Trophoblast cell (in vitro differentiated cells and primary cell): ENCODE measurements at regions not wholly inside any gene's neighbourhood (a gene's known extent, or its start where the extent isn't known, plus 50 kb on each side); places are given as distances from the start of the nearest gene placed in this dataset.

ENCODE experiments used
- DNase-seq, 2 donors: peaks; one replicate each; pipeline ENCODE4 v3.0.0-alpha.2; 2016
- H2AFZ ChIP-seq: 2 replicates; pipeline ENCODE4 v1.6.1; 2013; ENCODE audit warnings: low read length, moderate library complexity, mild to moderate bottlenecking; ENCODE audit not compliant: insufficient read depth, poor library complexity
- H2AK5ac ChIP-seq: 2 replicates; pipeline ENCODE4 v1.6.1; 2013; ENCODE audit warnings: mild to moderate bottlenecking, low read length
- H2BK120ac ChIP-seq: 2 replicates; pipeline ENCODE4 v1.6.1; 2013; ENCODE audit warnings: low read length, mild to moderate bottlenecking, moderate library complexity; ENCODE audit not compliant: insufficient read depth, poor library complexity
- H2BK12ac ChIP-seq: 2 replicates; pipeline ENCODE4 v1.6.1; 2013; ENCODE audit warnings: mild to moderate bottlenecking, low read length, moderate library complexity
- H2BK5ac ChIP-seq: 2 replicates; pipeline ENCODE4 v1.6.1; 2013; ENCODE audit warnings: low read length, low read depth, moderate library complexity, mild to moderate bottlenecking; ENCODE audit not compliant: poor library complexity
- H3K14ac ChIP-seq: 2 replicates; pipeline ENCODE4 v1.6.1; 2013; ENCODE audit warnings: mild to moderate bottlenecking, low read length
- H3K18ac ChIP-seq: 2 replicates; pipeline ENCODE4 v1.6.1; 2013; ENCODE audit warnings: mild to moderate bottlenecking, low read length
- H3K23ac ChIP-seq: 2 replicates; pipeline ENCODE4 v1.6.1; 2013; ENCODE audit warnings: low read length
- H3K27ac ChIP-seq: 2 replicates; pipeline ENCODE4 v1.5.1; 2013; ENCODE audit warnings: low read depth, mild to moderate bottlenecking, inconsistent platforms, low read length, moderate library complexity
- H3K27me3 ChIP-seq: 2 replicates; pipeline ENCODE4 v1.6.1; 2013; ENCODE audit warnings: inconsistent platforms, mild to moderate bottlenecking, low read length, moderate library complexity; ENCODE audit not compliant: insufficient read depth
- H3K36me3 ChIP-seq, 2 experiments: 1 replicate in 1 of 2; 2 replicates in 1 of 2; pipeline ENCODE4 v1.6.1; 2013; ENCODE audit warnings: low read length in 2 of 2, mild to moderate bottlenecking in 2 of 2, moderate library complexity in 1 of 2; ENCODE audit not compliant: insufficient read depth in 2 of 2, control insufficient read depth in 1 of 2
- H3K4ac ChIP-seq: 2 replicates; pipeline ENCODE4 v1.6.1; 2013; ENCODE audit warnings: low read depth, mild to moderate bottlenecking, low read length, moderate library complexity
- H3K4me1 ChIP-seq, 2 experiments: 1 replicate in 1 of 2; 2 replicates in 1 of 2; pipeline ENCODE4 v1.6.1; 2013; ENCODE audit warnings: low read length in 2 of 2, mild to moderate bottlenecking in 2 of 2, moderate library complexity in 1 of 2; ENCODE audit not compliant: insufficient read depth in 2 of 2, control insufficient read depth in 1 of 2
- H3K4me2 ChIP-seq: 2 replicates; pipeline ENCODE4 v1.6.1; 2013; ENCODE audit warnings: inconsistent platforms, mild to moderate bottlenecking, low read length, moderate library complexity
- H3K4me3 ChIP-seq: 2 replicates; pipeline ENCODE4 v1.5.1; 2013; ENCODE audit warnings: mild to moderate bottlenecking, low read depth, low read length, inconsistent platforms
- H3K79me1 ChIP-seq: one replicate; pipeline ENCODE4 v1.6.1; 2013; ENCODE audit warnings: low read length
- H3K79me2 ChIP-seq: 2 replicates; pipeline ENCODE4 v1.6.1; 2013; ENCODE audit warnings: low read length, mild to moderate bottlenecking; ENCODE audit not compliant: control insufficient read depth, insufficient read depth, poor library complexity
- H3K9ac ChIP-seq: 2 replicates; pipeline ENCODE4 v1.6.1; 2013; ENCODE audit warnings: mild to moderate bottlenecking, low read length
- H3K9me3 ChIP-seq: 2 replicates; pipeline ENCODE4 v1.6.1; 2013; ENCODE audit warnings: low read depth, mild to moderate bottlenecking, control low read depth, inconsistent platforms, low read length; ENCODE audit not compliant: insufficient read depth
- H4K12ac ChIP-seq: 2 replicates; pipeline ENCODE4 v1.6.1; 2013; ENCODE audit warnings: low read depth, mild to moderate bottlenecking, low read length, moderate library complexity
- H4K8ac ChIP-seq: 2 replicates; pipeline ENCODE4 v1.6.1; 2013; ENCODE audit warnings: low read depth, mild to moderate bottlenecking, low read length, moderate library complexity
- H4K91ac ChIP-seq: one replicate; pipeline ENCODE4 v1.6.1; 2013; ENCODE audit warnings: low read depth, mild to moderate bottlenecking, low read length, moderate library complexity
- WGBS: extraction: QIAGEN DNeasy Blood & Tissue Kit; methylation state at CpG from one replicate; pipeline ENCODE4 v1.1.7; 2013; ENCODE audit warnings: missing lambda C conversion rate; ENCODE audit not compliant: insufficient read length, insufficient coverage; ENCODE audit errors: extremely low coverage; 5-methylcytosine and 5-hydroxymethylcytosine counted together

DNA sequence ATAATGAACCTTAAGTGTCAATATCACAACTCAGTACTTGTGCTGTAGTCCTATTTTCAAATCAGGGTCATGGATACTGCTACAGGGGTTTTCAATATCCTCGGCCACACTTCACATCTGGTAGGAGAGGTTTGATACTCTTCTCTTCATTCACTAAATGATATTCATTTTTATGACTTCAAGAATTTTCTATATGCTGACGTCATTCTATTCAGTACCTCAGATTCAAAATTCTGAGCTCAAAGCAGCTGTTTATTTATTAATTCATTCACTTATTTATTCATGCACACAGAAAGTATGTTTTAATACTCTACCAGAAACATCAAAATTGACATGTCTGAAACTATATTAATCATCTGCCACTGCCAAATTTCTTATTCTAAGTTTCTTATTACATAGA, 866.9 kb upstream of the LRRTM1 start:
- no peak overlapping the region for H2BK12ac ChIP-seq

DNA sequence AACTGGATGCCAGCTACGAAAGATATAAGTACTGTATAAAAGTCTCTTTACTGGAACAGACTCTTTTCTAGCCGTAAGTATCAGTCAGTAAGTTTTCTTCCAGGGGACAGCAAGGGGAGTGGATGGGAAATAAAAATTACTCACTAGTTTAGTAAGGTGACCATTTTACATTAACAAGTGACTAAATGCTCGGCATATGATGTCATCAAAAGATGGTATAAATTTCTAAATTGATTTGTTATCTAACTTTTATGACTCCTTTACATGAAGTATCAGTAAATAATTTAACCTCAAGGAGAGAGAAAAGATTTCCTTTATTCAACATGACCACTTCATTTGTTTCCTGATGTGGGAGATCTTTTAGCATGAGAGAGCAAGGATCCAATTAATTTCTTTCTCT, 859.0 kb upstream of the LRRTM1 start:
- H3K14ac ChIP-seq = no peak overlapping the region

More for the DNA sequence above, 866.9 kb upstream of the LRRTM1 start:
- no peaks in the 10 kb centered on the region for H3K4me1 ChIP-seq
- no peak overlapping the region for H2AK5ac ChIP-seq
- H2BK120ac ChIP-seq = no peak overlapping the region
- no peak for DNase-seq
- H4K12ac ChIP-seq = no peak overlapping the region
- H3K9me3 ChIP-seq = no peaks in the 10 kb centered on the region
- no peaks in the 10 kb centered on the region for H3K79me1 ChIP-seq
- no CpG with 5 or more reads among the region's 2 CpGs for WGBS
- H3K27ac ChIP-seq = no peak overlapping the region
- no peak overlapping the region for H4K91ac ChIP-seq
- H3K9ac ChIP-seq = no peak overlapping the region
- no peak overlapping the region for H3K4me2 ChIP-seq
- H3K27me3 ChIP-seq = no peaks in the 10 kb centered on the region
- no peak overlapping the region for H2AFZ ChIP-seq
- no peak overlapping the region for H3K23ac ChIP-seq
- H4K8ac ChIP-seq = no peak overlapping the region
- no peak overlapping the region for H3K4me3 ChIP-seq
- H3K14ac ChIP-seq = no peak overlapping the region
- no peak overlapping the region for H2BK5ac ChIP-seq
- no peak overlapping the region for H3K18ac ChIP-seq
- H3K4ac ChIP-seq = no peak overlapping the region
- H3K36me3 ChIP-seq = no peaks in the 10 kb centered on the region
- no peaks in the 10 kb centered on the region for H3K79me2 ChIP-seq

DNA sequence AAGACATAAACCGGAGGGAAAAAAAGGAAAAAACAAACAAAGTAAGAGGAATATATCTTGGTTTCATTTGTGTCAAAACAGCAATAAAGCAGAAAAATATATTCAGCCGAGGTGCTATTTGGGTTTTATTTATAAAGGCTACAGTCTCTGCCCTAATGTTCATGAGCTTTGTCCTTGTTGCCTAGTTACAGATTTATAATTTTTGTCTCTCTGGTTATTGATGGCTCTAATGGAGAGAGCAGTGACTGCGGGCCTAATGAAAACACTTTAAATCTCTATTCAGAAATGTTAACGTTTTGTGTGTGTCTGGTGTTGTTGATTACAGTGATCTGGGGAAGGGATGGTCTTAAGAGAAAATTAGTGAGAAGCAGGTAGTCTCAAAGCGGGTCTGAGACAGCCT, 854.0 kb upstream of the LRRTM1 start:
- Histone ChIP-seq H4K8ac (no peak overlapping the region), H3K27me3 (no peaks in the 10 kb centered on the region), H3K4ac (no peak overlapping the region), H3K79me1 (no peaks in the 10 kb centered on the region), H3K4me2 (no peak overlapping the region), H3K36me3 (no peaks in the 10 kb centered on the region), H3K9ac (no peak overlapping the region), H2AFZ (no peak overlapping the region), H4K91ac (no peak overlapping the region), H3K4me1 (no peaks in the 10 kb centered on the region), H3K79me2 (no peaks in the 10 kb centered on the region), H2BK12ac (no peak overlapping the region), H2BK120ac (no peak overlapping the region), H2AK5ac (no peak overlapping the region), H3K23ac (no peak overlapping the region), H3K9me3 (no peaks in the 10 kb centered on the region), H3K4me3 (no peak overlapping the region), H3K18ac (no peak overlapping the region), H3K14ac (no peak overlapping the region), H4K12ac (no peak overlapping the region), H3K27ac (no peak overlapping the region), H2BK5ac (no peak overlapping the region)
- WGBS = no CpG with 5 or more reads among the region's 5 CpGs
- no peak for DNase-seq

More for the DNA sequence above, 859.0 kb upstream of the LRRTM1 start:
- Histone ChIP-seq H4K91ac (no peak overlapping the region), H2AK5ac (no peak overlapping the region), H3K36me3 (no peaks in the 10 kb centered on the region), H3K4ac (no peak overlapping the region), H3K27me3 (no peaks in the 10 kb centered on the region), H3K4me2 (no peak overlapping the region), H3K4me3 (no peak overlapping the region), H3K4me1 (no peaks in the 10 kb centered on the region), H2AFZ (no peak overlapping the region), H4K12ac (no peak overlapping the region), H3K9me3 (no peaks in the 10 kb centered on the region), H3K27ac (no peak overlapping the region), H3K18ac (no peak overlapping the region), H4K8ac (no peak overlapping the region), H3K79me2 (no peaks in the 10 kb centered on the region), H3K9ac (no peak overlapping the region), H3K79me1 (no peaks in the 10 kb centered on the region), H3K23ac (no peak overlapping the region), H2BK120ac (no peak overlapping the region), H2BK5ac (no peak overlapping the region), H2BK12ac (no peak overlapping the region)
- no peak for DNase-seq
- WGBS = no CpG with 5 or more reads among the region's 3 CpGs

DNA sequence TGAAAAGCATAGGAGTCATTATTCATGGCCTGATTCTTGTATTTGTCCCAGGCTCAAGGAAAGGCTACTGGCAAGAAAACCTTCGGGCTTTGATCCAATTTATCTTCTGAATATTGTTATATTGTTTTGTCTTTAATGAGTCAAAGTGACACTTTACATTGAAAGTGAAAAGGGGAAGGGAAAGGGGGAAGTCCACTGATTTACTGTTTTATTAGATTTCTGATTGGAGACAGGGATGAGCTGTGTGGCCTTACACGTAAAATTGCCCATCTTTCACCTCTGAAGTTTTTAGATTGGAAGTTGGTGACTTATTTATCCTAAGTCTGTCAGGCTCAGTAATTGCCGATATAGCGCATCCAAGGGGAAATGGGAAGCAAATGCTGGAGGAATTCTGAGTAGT, 843.8 kb upstream of the LRRTM1 start:
- Histone ChIP-seq H2AFZ (no peak overlapping the region), H3K4me1 (no peaks in the 10 kb centered on the region), H3K27ac (no peak overlapping the region), H3K23ac (no peak overlapping the region), H2BK12ac (no peak overlapping the region), H2BK5ac (no peak overlapping the region), H4K91ac (no peak overlapping the region), H3K4me2 (peak overlapping the region; percentile 27), H3K14ac (no peak overlapping the region), H3K9me3 (peaks cover 3% of the 10 kb centered on the region), H3K27me3 (no peaks in the 10 kb centered on the region), H2AK5ac (no peak overlapping the region), H3K4ac (no peak overlapping the region), H3K4me3 (no peak overlapping the region), H3K79me1 (no peaks in the 10 kb centered on the region), H2BK120ac (no peak overlapping the region), H3K79me2 (no peaks in the 10 kb centered on the region), H3K9ac (no peak overlapping the region), H4K12ac (no peak overlapping the region), H3K18ac (no peak overlapping the region), H3K36me3 (no peaks in the 10 kb centered on the region), H4K8ac (no peak overlapping the region)
- DNase-seq = no peak
- no CpG with 5 or more reads among the region's 4 CpGs for WGBS
